HG03175 (cell line): ENCODE measurements at regions not wholly inside any gene's neighbourhood (a gene's known extent, or its start where the extent isn't known, plus 50 kb on each side); places are given as distances from the start of the nearest gene placed in this dataset.

Source experiments
- ATAC-seq: cut with Tn5 transposase; IDR thresholded peaks from one replicate; pipeline ENCODE4 v1.9.1; 2021; ENCODE audit warnings: mild to moderate bottlenecking, moderate library complexity; ENCODE audit not compliant: unreplicated experiment

- no peak for ATAC-seq
Observed at GRCh38 chr2:18639756-18640453, 50.5 kb upstream of the NT5C1B start.
